ENCODE measurements at regions not wholly inside any gene's neighbourhood (a gene's known extent, or its start where the extent isn't known, plus 50 kb on each side); places are given as distances from the start of the nearest gene placed in this dataset.

GRCh38 chr14:75370416-75371205 is 57.2 kb upstream of the JDP2 start:
- H3K4me3 ChIP-seq (ENCODE audit: low read depth, low read length), result no peak overlapping the region
- TF ChIP-seq CTCF (conservative IDR thresholded peaks at IDR 0.05; ENCODE audit: low read depth, low read length), result no peak

GRCh38 chr14:75371297-75371696 is 56.5 kb upstream of the JDP2 start:
- no peak overlapping the region for H3K4me3 ChIP-seq (ENCODE audit: low read depth, low read length)
- no peak for TF ChIP-seq CTCF (conservative IDR thresholded peaks at IDR 0.05; ENCODE audit: low read depth, low read length)
- DNase-seq (ENCODE audit: low read depth), result no peak

More at GRCh38 chr14:75370416-75371205, 57.2 kb upstream of the JDP2 start:
- DNase-seq (ENCODE audit: low read depth), result no peak

GRCh38 chr14:75372260-75372659 is 55.6 kb upstream of the JDP2 start:
- no peak for TF ChIP-seq CTCF (conservative IDR thresholded peaks at IDR 0.05; ENCODE audit: low read depth, low read length)
- no peak for DNase-seq (ENCODE audit: low read depth)
- H3K4me3 ChIP-seq (ENCODE audit: low read depth, low read length), result no peak overlapping the region

- TF ChIP-seq CTCF (conservative IDR thresholded peaks at IDR 0.05; ENCODE audit: low read depth, low read length), result no peak
- DNase-seq (ENCODE audit: low read depth), result no peak
- no peak overlapping the region for H3K4me3 ChIP-seq (ENCODE audit: low read depth, low read length)
Measured at GRCh38 chr14:75373133-75373532, 54.7 kb upstream of the JDP2 start.

GRCh38 chr14:75373616-75374015 is 54.2 kb upstream of the JDP2 start:
- no peak for TF ChIP-seq CTCF (conservative IDR thresholded peaks at IDR 0.05; ENCODE audit: low read depth, low read length)
- DNase-seq (ENCODE audit: low read depth), result no peak
- H3K4me3 ChIP-seq (ENCODE audit: low read depth, low read length), result no peak overlapping the region

- H3K4me3 ChIP-seq (ENCODE audit: low read depth, low read length), result no peak overlapping the region
Measured at GRCh38 chr14:75374911-75375310, 52.9 kb upstream of the JDP2 start.

More at GRCh38 chr14:75374911-75375310, 52.9 kb upstream of the JDP2 start:
- DNase-seq (ENCODE audit: low read depth), result no peak
- TF ChIP-seq CTCF (conservative IDR thresholded peaks at IDR 0.05; ENCODE audit: low read depth, low read length), result no peak
